NB4 (cell line): ENCODE measurements at regions not wholly inside any gene's neighbourhood (a gene's known extent, or its start where the extent isn't known, plus 50 kb on each side); places are given as distances from the start of the nearest gene placed in this dataset.

Experiments used
- DNase-seq: peaks from one replicate; pipeline ENCODE4 v3.0.0; 2010; ENCODE audit warnings: low read depth
- H3K4me3 ChIP-seq: one replicate; pipeline ENCODE4 v1.5.1; 2011; ENCODE audit warnings: mild to moderate bottlenecking, low read depth, low read length, moderate library complexity
- MYC ChIP-seq: IDR thresholded peaks from 2 replicates; pipeline ENCODE4 v1.6.1; 2011; ENCODE audit warnings: low read depth, low read length
- POLR2A ChIP-seq: IDR thresholded peaks from 2 replicates; pipeline ENCODE4 v1.6.1; 2011; ENCODE audit warnings: mild to moderate bottlenecking; ENCODE audit not compliant: insufficient read length; ENCODE audit errors: extremely low read depth
- TF ChIP-seq, protein P1 (sequence below): IDR thresholded peaks from one replicate; pipeline ENCODE4 v1.5.1; 2012; ENCODE audit warnings: low read depth, low read length
- TF ChIP-seq, protein P2 (sequence below): IDR thresholded peaks from 2 replicates; pipeline ENCODE4 v1.6.1; 2011; ENCODE audit warnings: low read depth, low read length

DNA sequence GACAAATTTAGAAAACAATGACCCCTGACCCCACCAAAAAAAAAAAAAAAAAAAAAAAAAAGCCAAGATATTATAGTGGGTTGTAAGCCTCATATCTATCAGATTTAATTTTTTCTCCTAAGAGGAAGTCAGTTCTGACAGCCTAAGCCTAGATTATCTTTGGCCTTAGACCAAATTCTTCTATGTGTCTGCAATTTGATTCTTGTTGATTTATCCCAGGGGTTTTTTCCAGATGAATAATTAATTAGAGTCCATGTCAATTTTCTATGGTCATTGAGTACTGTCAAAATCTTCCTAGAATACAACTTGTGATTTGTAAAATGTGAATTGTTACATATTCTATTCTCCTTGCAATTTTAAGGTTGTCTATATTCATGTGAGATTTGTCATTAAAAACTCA lies 151.6 kb upstream of the CACNA2D1 start:
- DNase-seq: no peak
- TF ChIP-seq, protein P1, sequence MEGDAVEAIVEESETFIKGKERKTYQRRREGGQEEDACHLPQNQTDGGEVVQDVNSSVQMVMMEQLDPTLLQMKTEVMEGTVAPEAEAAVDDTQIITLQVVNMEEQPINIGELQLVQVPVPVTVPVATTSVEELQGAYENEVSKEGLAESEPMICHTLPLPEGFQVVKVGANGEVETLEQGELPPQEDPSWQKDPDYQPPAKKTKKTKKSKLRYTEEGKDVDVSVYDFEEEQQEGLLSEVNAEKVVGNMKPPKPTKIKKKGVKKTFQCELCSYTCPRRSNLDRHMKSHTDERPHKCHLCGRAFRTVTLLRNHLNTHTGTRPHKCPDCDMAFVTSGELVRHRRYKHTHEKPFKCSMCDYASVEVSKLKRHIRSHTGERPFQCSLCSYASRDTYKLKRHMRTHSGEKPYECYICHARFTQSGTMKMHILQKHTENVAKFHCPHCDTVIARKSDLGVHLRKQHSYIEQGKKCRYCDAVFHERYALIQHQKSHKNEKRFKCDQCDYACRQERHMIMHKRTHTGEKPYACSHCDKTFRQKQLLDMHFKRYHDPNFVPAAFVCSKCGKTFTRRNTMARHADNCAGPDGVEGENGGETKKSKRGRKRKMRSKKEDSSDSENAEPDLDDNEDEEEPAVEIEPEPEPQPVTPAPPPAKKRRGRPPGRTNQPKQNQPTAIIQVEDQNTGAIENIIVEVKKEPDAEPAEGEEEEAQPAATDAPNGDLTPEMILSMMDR: no peak
- no peak for TF ChIP-seq POLR2A
- TF ChIP-seq, protein P2, sequence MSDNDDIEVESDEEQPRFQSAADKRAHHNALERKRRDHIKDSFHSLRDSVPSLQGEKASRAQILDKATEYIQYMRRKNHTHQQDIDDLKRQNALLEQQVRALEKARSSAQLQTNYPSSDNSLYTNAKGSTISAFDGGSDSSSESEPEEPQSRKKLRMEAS: no peak
- no peak for TF ChIP-seq MYC
- no peak overlapping the region for H3K4me3 ChIP-seq

DNA sequence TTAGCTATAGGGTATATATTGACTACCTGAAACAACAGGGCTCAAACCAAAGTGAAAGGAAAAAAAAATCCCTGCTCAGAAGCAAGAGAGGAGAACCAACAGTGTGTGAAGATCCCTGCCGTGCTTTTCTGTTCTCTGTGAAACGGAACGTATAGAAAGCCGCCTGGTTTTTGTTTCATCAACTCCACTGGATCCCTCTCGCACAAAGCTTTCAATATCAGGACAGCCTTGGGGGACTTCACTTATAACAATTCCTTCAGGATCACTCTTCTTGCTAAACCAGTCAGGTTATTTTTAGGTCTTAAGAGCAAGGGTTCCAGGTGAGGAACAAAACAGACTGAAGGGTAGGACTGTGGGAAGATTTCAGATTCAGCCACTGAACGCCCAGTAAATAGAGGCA lies 151.1 kb upstream of the CACNA2D1 start:
- TF ChIP-seq MYC (no peak), POLR2A (no peak)
- TF ChIP-seq, protein P2: no peak
- TF ChIP-seq, protein P1: no peak

DNA sequence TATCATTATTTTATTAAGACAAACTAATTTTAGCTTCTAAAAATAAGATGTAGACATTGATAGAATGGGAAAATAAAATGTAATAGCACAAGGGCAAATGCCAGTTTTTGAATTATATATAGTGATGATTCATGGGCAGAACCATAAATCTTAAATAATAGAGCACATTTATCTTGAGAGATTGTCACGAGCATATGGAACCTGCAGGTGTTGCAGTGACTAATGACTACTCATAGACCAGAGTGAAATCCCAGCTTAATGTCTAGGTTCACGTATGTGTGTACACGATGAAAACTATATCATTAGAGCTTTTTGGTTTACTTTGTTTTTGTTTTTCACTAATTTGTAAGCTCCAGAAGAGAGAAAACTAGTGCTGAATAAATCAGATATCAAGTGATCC lies 150.2 kb upstream of the CACNA2D1 start:
- DNase-seq: no peak
- TF ChIP-seq, protein P2: no peak
- no peak for TF ChIP-seq MYC
- no peak for TF ChIP-seq POLR2A
- no peak overlapping the region for H3K4me3 ChIP-seq

More for the DNA sequence above, 151.1 kb upstream of the CACNA2D1 start:
- DNase-seq: no peak
- H3K4me3 ChIP-seq: no peak overlapping the region

DNA sequence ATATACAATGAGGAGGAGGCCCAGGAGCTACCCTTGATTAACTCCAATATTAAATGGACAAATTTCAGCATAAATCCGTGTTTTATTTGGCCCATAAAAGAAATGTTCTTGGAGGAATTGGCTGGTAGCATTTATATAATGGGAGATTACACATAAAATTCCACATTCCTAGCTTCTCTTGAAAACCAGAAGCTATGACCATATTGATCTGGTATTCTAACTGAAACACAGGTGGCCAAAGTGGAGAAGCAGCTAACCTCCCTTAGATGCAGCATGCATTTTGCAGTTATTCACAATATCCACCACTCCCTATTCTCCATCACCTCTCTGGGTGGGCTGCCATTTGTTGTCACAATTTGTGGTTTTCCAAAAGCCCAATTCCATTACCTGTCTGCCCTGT lies 148.8 kb upstream of the CACNA2D1 start:
- DNase-seq: no peak
- no peak overlapping the region for H3K4me3 ChIP-seq
- no peak for TF ChIP-seq MYC
- no peak for TF ChIP-seq POLR2A
- TF ChIP-seq, protein P1: no peak
- TF ChIP-seq, protein P2: no peak

DNA sequence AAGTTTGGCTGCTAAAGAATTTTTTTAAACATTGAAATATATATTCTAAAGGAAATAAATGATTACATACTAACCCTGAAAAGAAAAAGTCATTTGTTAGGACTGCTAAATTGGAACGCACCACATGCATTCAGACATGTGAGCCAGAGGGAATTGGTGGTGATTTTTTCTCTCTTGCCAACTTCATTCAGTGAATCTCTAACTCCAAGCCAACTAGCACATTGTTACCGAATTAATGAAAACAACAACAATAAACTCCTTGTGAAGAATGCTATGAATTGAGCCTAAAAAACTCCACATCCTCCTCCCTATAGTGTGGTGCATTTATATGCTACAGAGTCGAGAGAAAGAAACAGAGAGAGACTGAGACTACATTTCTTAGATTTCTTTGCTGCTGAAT lies 135.5 kb upstream of the CACNA2D1 start:
- no peak for DNase-seq
- TF ChIP-seq, protein P2: no peak
- TF ChIP-seq, protein P1: no peak
- TF ChIP-seq POLR2A (no peak), MYC (no peak)
- no peak overlapping the region for H3K4me3 ChIP-seq

DNA sequence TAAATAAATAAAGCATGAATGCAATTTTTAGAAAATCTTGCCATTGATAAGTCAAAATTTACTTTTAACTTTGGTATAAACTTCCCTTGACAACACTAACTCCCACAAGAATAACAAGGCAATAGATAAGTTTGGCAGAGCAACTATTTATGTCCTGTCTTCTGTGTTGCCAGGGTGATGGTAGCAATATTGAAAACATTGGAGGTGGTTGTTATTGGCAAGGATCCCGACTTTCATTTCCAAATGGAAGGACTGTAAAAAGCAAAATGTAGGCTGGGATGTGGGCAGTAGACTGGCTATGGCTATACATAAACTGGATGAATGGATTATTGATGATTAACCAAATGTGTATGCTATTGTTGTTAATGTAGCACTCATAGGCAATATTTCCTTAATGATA lies 134.9 kb upstream of the CACNA2D1 start:
- no peak for DNase-seq

More for the DNA sequence above, 134.9 kb upstream of the CACNA2D1 start:
- TF ChIP-seq, protein P2: no peak
- no peak for TF ChIP-seq MYC
- TF ChIP-seq, protein P1: no peak
- no peak for TF ChIP-seq POLR2A
- H3K4me3 ChIP-seq: no peak overlapping the region
